Keratinocyte (primary cell): ENCODE measurements at regions not wholly inside any gene's neighbourhood (a gene's known extent, or its start where the extent isn't known, plus 50 kb on each side); places are given as distances from the start of the nearest gene placed in this dataset.

Source experiments
- EZH2 ChIP-seq: IDR thresholded peaks from one replicate; pipeline ENCODE4 v1.6.1; 2012; ENCODE audit warnings: inconsistent platforms, mild to moderate bottlenecking, low read length, moderate library complexity
- TF ChIP-seq, protein P1 (sequence below), 3 experiments: IDR thresholded peaks in 1 of 3; conservative IDR thresholded peaks in 1 of 3; optimal IDR thresholded peaks in 1 of 3; 2 replicates in 2 of 3; 3 replicates in 1 of 3; pipeline versions ENCODE3 to v1.5.1; 2011; ENCODE audit warnings: low read length in 3 of 3, mild to moderate bottlenecking in 3 of 3, moderate library complexity in 2 of 3, control low read depth in 1 of 3, inconsistent platforms in 1 of 3; ENCODE audit not compliant: insufficient read depth in 2 of 3; ENCODE audit errors: extremely low read depth in 1 of 3

DNA sequence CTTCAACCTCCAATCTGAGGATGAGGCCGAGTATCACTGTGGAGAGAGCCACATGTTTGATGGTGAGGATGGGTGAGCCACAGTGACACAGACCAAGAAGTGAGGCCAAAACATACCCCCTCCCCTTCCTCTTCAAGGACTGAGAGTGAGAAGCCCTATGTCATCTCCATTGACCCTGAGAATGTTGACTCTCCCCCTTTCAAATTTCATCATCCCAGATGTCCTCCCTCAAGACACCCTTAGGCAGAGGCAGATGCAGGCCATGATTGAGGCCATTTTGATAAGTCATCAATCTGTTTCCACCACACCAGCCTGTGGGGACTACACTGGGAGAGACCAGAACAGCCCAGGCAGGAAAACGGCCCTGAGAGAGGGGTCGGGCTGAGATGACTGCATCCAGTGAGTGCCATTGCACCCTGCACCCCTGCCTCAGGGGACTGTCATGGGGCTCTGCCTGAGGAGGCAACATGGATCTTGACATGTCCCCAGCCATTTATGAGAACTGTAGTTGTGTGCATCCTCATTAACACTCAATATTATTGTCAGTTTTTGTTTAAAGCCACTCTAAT, 84.2 kb upstream of the IGLL5 start:
- no peak for TF ChIP-seq EZH2
- TF ChIP-seq, protein P1, sequence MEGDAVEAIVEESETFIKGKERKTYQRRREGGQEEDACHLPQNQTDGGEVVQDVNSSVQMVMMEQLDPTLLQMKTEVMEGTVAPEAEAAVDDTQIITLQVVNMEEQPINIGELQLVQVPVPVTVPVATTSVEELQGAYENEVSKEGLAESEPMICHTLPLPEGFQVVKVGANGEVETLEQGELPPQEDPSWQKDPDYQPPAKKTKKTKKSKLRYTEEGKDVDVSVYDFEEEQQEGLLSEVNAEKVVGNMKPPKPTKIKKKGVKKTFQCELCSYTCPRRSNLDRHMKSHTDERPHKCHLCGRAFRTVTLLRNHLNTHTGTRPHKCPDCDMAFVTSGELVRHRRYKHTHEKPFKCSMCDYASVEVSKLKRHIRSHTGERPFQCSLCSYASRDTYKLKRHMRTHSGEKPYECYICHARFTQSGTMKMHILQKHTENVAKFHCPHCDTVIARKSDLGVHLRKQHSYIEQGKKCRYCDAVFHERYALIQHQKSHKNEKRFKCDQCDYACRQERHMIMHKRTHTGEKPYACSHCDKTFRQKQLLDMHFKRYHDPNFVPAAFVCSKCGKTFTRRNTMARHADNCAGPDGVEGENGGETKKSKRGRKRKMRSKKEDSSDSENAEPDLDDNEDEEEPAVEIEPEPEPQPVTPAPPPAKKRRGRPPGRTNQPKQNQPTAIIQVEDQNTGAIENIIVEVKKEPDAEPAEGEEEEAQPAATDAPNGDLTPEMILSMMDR (optimal IDR thresholded peaks at IDR 0.05 in 1 of 3, IDR thresholded peaks at IDR 0.05 in 1 of 3, conservative IDR thresholded peaks at IDR 0.05 in 1 of 3; ENCODE audit: extremely low read depth in 1 of 3, insufficient read depth in 2 of 3, low read length in 3 of 3) = no peak
